ENCODE measurements at regions not wholly inside any gene's neighbourhood (a gene's known extent, or its start where the extent isn't known, plus 50 kb on each side); places are given as distances from the start of the nearest gene placed in this dataset.

- Histone ChIP-seq H3K4me3 (no peak overlapping the region), H3K9me3 (replicated peaks; ENCODE audit: control insufficient read depth, insufficient read depth, low read length) (no peaks in the 10 kb centered on the region), H3K4me1 (ENCODE audit: control insufficient read depth, insufficient read depth, low read length) (no peaks in the 10 kb centered on the region), H3K79me2 (ENCODE audit: control insufficient read depth, insufficient read depth, low read length) (no peaks in the 10 kb centered on the region), H3K4me2 (ENCODE audit: control insufficient read depth, insufficient read depth) (no peak overlapping the region), H3K9ac (ENCODE audit: control insufficient read depth, insufficient read depth, low read length) (no peak overlapping the region), H4K20me1 (ENCODE audit: control insufficient read depth, insufficient read depth) (no peaks in the 10 kb centered on the region), H3K27ac (ENCODE audit: control insufficient read depth, insufficient read depth) (no peak overlapping the region), H3K27me3 (replicated peaks in 1 of 2; ENCODE audit: control insufficient read depth in 2 of 2, insufficient read depth in 2 of 2, low read length in 1 of 2) (no peaks in the 10 kb centered on the region), H2AFZ (ENCODE audit: control insufficient read depth, low read depth, low read length) (no peak overlapping the region), H3K36me3 (ENCODE audit: control insufficient read depth in 2 of 2, insufficient read depth in 2 of 2, low read length in 1 of 2) (no peaks in the 10 kb centered on the region)
- CTCF ChIA-PET: interaction anchor here (0.8 to 2.9 kb wide), 3 partner anchors 134 to 166 kb away, joined by 3 to 18 read pairs (median 4); no protein-coding TSS in a partner anchor
- DNase-seq (ENCODE audit: low read depth, low spot score) (no peak), FAIRE-seq (no peak), ATAC-seq (no peak)
- BruUV-seq (replicated peaks): no TSS peak
- SMC1A ChIA-PET (ENCODE audit: uncharacterized antibody, unreplicated experiment): interaction anchor here (1.9 kb wide), 1 partner anchor 10 kb away, joined by 4 read pairs; no protein-coding TSS in a partner anchor
- intact Hi-C loops (cut with micrococcal nuclease; ENCODE audit: unreplicated experiment) (no loop called here), in situ Hi-C loops (cut with MboI) (no loop called here)
- RAD21 ChIA-PET (ENCODE audit: unreplicated experiment): no interaction called here
- POLR2A ChIA-PET: no interaction called here
- no peak for TF ChIP-seq SREBF2 (IDR thresholded peaks at IDR 0.05; ENCODE audit: low read length)
- no peak for TF ChIP-seq BHLHE40 (IDR thresholded peaks at IDR 0.05; ENCODE audit: borderline replicate concordance in 1 of 2, low read depth in 2 of 2, low read length in 1 of 2)
- TF ChIP-seq FOS (IDR thresholded peaks at IDR 0.05; ENCODE audit: borderline replicate concordance, extremely low read depth, insufficient read length): no peak
- TF ChIP-seq ZNF207 (IDR thresholded peaks at IDR 0.05; ENCODE audit: borderline replicate concordance): no peak
- no peak for TF ChIP-seq TBL1XR1 (IDR thresholded peaks at IDR 0.05; ENCODE audit: low read depth, low read length)
- no peak for TF ChIP-seq BCLAF1 (IDR thresholded peaks at IDR 0.05)
- TF ChIP-seq HSF1 (IDR thresholded peaks at IDR 0.05; ENCODE audit: low read depth, low read length): no peak
- TF ChIP-seq IRF5 (IDR thresholded peaks at IDR 0.05; ENCODE audit: borderline replicate concordance): no peak
- TF ChIP-seq ZBTB33 (IDR thresholded peaks at IDR 0.05): no peak
- TF ChIP-seq CREB1 (IDR thresholded peaks at IDR 0.05; ENCODE audit: low read depth): no peak
- no peak for TF ChIP-seq FOXM1 (IDR thresholded peaks at IDR 0.05; ENCODE audit: low read depth, low read length)
- no peak for TF ChIP-seq NKRF (conservative IDR thresholded peaks at IDR 0.05)
- TF ChIP-seq HDAC6 (IDR thresholded peaks at IDR 0.05; ENCODE audit: unreplicated experiment): no peak
- no peak for TF ChIP-seq USF2 (IDR thresholded peaks at IDR 0.05; ENCODE audit: borderline replicate concordance, low read depth, low read length)
These were observed 855.6 kb upstream of the PIK3C3 start for GRCh38 chr18:41099451-41099850.

All from GM12878 (cell line).